HepG2 (cell line): ENCODE measurements at regions not wholly inside any gene's neighbourhood (a gene's known extent, or its start where the extent isn't known, plus 50 kb on each side); places are given as distances from the start of the nearest gene placed in this dataset.

ENCODE experiments used
- ETV6 ChIP-seq: sonication (generic); formaldehyde crosslinking; conservative IDR thresholded peaks from 2 replicates; pipeline ENCODE4 v1.4.0; 2020; ENCODE audit warnings: missing genetic modification reagents
- EZH2 ChIP-seq: conservative IDR thresholded peaks from 2 replicates; pipeline ENCODE4 v1.6.1; 2012; ENCODE audit warnings: mild to moderate bottlenecking, low read depth, low read length, moderate library complexity
- KLF6 ChIP-seq: IDR thresholded peaks from 2 replicates; pipeline ENCODE4 v1.8.0; 2016; ENCODE audit warnings: missing biosample characterization, missing genetic modification reagents
- MAFK ChIP-seq, 2 experiments: IDR thresholded peaks in 1 of 2; conservative IDR thresholded peaks in 1 of 2; 2 replicates each; pipeline ENCODE4 v1.6.1; 2011; ENCODE audit warnings: improper control_type of control experiment in 2 of 2, low read length in 2 of 2
- NR2C2 ChIP-seq: sonication (generic); formaldehyde crosslinking; IDR thresholded peaks from 2 replicates; pipeline ENCODE4 v1.4.0; 2020; ENCODE audit warnings: missing genetic modification reagents, mild to moderate bottlenecking, moderate library complexity, borderline replicate concordance
- RNF2 ChIP-seq: fragments of 450-650 bp; conservative IDR thresholded peaks from 2 replicates; pipeline ENCODE4 v1.6.1; 2016; ENCODE audit warnings: low read depth
- TCF12 ChIP-seq, 2 experiments: fragments of 450-650 bp in 1 of 2; sonication (generic) in 1 of 2; formaldehyde crosslinking in 1 of 2; IDR thresholded peaks; 2 replicates each; pipeline versions ENCODE4 v1.6.1 to v1.8.0; 2017 to 2022; ENCODE audit warnings: antibody characterized with exemption in 1 of 2, mild to moderate bottlenecking in 1 of 2, missing genetic modification reagents in 1 of 2, moderate library complexity in 1 of 2
- ZBTB8A ChIP-seq: sonication (generic); formaldehyde crosslinking; IDR thresholded peaks from 2 replicates; pipeline ENCODE4 v1.4.0; 2020; ENCODE audit warnings: mild to moderate bottlenecking, low read depth, missing genetic modification reagents, borderline replicate concordance
- ZNF274 ChIP-seq: sonication (generic); formaldehyde crosslinking; IDR thresholded peaks from 2 replicates; pipeline ENCODE4 v1.5.1; 2020; ENCODE audit warnings: mild to moderate bottlenecking, missing genetic modification reagents
- ZNF343 ChIP-seq: sonication (generic); formaldehyde crosslinking; IDR thresholded peaks from 2 replicates; pipeline ENCODE4 v1.4.0; 2020; ENCODE audit warnings: mild to moderate bottlenecking, missing genetic modification reagents
- TF ChIP-seq, protein P1 (sequence below): sonication (generic); formaldehyde crosslinking; IDR thresholded peaks from 2 replicates; pipeline ENCODE4 v1.5.0; 2020; ENCODE audit warnings: mild to moderate bottlenecking, missing genetic modification reagents, moderate library complexity

DNA sequence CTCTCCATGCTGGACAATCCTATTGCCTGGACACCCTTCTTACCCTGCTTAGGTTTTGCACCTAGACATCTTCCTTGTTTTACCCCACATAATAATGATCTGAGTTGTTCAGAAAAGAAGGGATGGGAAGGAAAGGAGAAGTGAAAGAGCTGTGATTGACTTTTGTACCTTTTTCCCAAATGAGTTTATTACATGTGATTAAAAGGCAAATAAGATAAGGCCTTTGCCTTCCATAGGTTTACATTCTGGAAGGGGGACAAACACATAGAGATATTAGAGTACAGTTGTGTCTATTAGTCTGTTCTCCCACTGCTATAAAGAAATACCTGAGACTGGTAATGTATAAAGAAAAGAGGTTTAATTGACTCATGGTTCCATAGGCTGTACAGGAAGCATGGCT is 67.1 kb upstream of the RIOK2 start:
- no peak for TF ChIP-seq EZH2
- no peak for TF ChIP-seq NR2C2 (CRISPR knock-in tag)
- no peak for TF ChIP-seq ZNF343 (CRISPR knock-in tag)
- TF ChIP-seq ETV6 (CRISPR knock-in tag): no peak
- TF ChIP-seq, protein P1, sequence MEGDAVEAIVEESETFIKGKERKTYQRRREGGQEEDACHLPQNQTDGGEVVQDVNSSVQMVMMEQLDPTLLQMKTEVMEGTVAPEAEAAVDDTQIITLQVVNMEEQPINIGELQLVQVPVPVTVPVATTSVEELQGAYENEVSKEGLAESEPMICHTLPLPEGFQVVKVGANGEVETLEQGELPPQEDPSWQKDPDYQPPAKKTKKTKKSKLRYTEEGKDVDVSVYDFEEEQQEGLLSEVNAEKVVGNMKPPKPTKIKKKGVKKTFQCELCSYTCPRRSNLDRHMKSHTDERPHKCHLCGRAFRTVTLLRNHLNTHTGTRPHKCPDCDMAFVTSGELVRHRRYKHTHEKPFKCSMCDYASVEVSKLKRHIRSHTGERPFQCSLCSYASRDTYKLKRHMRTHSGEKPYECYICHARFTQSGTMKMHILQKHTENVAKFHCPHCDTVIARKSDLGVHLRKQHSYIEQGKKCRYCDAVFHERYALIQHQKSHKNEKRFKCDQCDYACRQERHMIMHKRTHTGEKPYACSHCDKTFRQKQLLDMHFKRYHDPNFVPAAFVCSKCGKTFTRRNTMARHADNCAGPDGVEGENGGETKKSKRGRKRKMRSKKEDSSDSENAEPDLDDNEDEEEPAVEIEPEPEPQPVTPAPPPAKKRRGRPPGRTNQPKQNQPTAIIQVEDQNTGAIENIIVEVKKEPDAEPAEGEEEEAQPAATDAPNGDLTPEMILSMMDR: no peak
- TF ChIP-seq ZNF274 (CRISPR knock-in tag): no peak
- TF ChIP-seq KLF6 (CRISPR knock-in tag): no peak
- TF ChIP-seq TCF12 (IDR thresholded peaks at IDR 0.05): no peak
- TF ChIP-seq TCF12 (CRISPR knock-in tag; IDR thresholded peaks at IDR 0.05): no peak
- TF ChIP-seq ZBTB8A (CRISPR knock-in tag): no peak
- TF ChIP-seq MAFK (conservative IDR thresholded peaks at IDR 0.05 in 1 of 2, IDR thresholded peaks at IDR 0.05 in 1 of 2; ENCODE audit: low read length in 2 of 2): no peak
- no peak for TF ChIP-seq RNF2
